Coronary artery (tissue), 2 donors: ENCODE measurements at regions not wholly inside any gene's neighbourhood (a gene's known extent, or its start where the extent isn't known, plus 50 kb on each side); places are given as distances from the start of the nearest gene placed in this dataset.
"Not testable (repeated sequence)": the region's sequence is repeated elsewhere in the genome, so short reads cannot be mapped to it uniquely, and the experiment has no call there.

Experiments
- DNase-seq: peaks from one replicate; pipeline ENCODE4 v3.0.0-alpha.2; 2017; ENCODE audit warnings: low spot score
- H3K27ac ChIP-seq, 2 donors: fragments of 200-600 bp; sonication (generic); one replicate each; pipeline ENCODE4 v1.5.1; 2016 to 2019
- H3K4me3 ChIP-seq: fragments of 200-600 bp; sonication (generic); 2 replicates; pipeline ENCODE4 v1.5.1; 2016; ENCODE audit warnings: mild to moderate bottlenecking, moderate library complexity
- CTCF ChIP-seq: fragments of 200-600 bp; sonication (generic); IDR thresholded peaks from one replicate; pipeline ENCODE4 v1.5.1; 2019; ENCODE audit warnings: antibody characterized with exemption

GRCh38 chr6:67814262-67814661 lies 820.8 kb upstream of the ADGRB3 start:
- H3K4me3 ChIP-seq, result no peak overlapping the region
- no peak for DNase-seq
- TF ChIP-seq CTCF, result no peak
- H3K27ac ChIP-seq, result no peak overlapping the region

- no peak for TF ChIP-seq CTCF
- no peak for DNase-seq
- Histone ChIP-seq H3K27ac (no peak overlapping the region), H3K4me3 (no peak overlapping the region)
Observed at GRCh38 chr6:67812693-67813092, 822.4 kb upstream of the ADGRB3 start.

- no peak for TF ChIP-seq CTCF
- H3K4me3 ChIP-seq, result no peak overlapping the region
Observed at GRCh38 chr6:67812125-67812524, 823.0 kb upstream of the ADGRB3 start.

GRCh38 chr6:67811239-67812037 lies 823.6 kb upstream of the ADGRB3 start:
- no peak overlapping the region for H3K27ac ChIP-seq
- DNase-seq, result no peak
- TF ChIP-seq CTCF, result no peak
- H3K4me3 ChIP-seq, result no peak overlapping the region

More at GRCh38 chr6:67812125-67812524, 823.0 kb upstream of the ADGRB3 start:
- no peak for DNase-seq
- H3K27ac ChIP-seq, result no peak overlapping the region

GRCh38 chr6:67804808-67805207 lies 830.3 kb upstream of the ADGRB3 start:
- H3K4me3 ChIP-seq, DNase-seq, H3K27ac ChIP-seq: not testable (repeated sequence)

- H3K27ac ChIP-seq, result no peak overlapping the region
- no peak overlapping the region for H3K4me3 ChIP-seq
- no peak for DNase-seq
- TF ChIP-seq CTCF, result no peak
Observed at GRCh38 chr6:67802771-67803170, 832.3 kb upstream of the ADGRB3 start.

GRCh38 chr6:67792996-67793395 lies 842.1 kb upstream of the ADGRB3 start:
- Histone ChIP-seq H3K27ac (no peak overlapping the region), H3K4me3 (no peak overlapping the region)
- TF ChIP-seq CTCF, result no peak
- no peak for DNase-seq
